HUES64 (cell line): ENCODE measurements at regions not wholly inside any gene's neighbourhood (a gene's known extent, or its start where the extent isn't known, plus 50 kb on each side); places are given as distances from the start of the nearest gene placed in this dataset.
A peak's percentile ranks its signal among the peaks of the same experiment; 100 is the strongest.
"Not testable (repeated sequence)": the region's sequence is repeated elsewhere in the genome, so short reads cannot be mapped to it uniquely, and the experiment has no call there.

Experiments
- H3K27ac ChIP-seq: 2 replicates; pipeline ENCODE4 v1.7.0; 2013; ENCODE audit warnings: low read depth, low read length, inconsistent platforms
- H3K27me3 ChIP-seq: 2 replicates; pipeline ENCODE4 v1.6.1; 2013; ENCODE audit warnings: mild to moderate bottlenecking, low read length; ENCODE audit not compliant: insufficient read depth
- H3K36me3 ChIP-seq: 2 replicates; pipeline ENCODE4 v1.6.1; 2013; ENCODE audit warnings: mild to moderate bottlenecking, low read length; ENCODE audit not compliant: insufficient read depth
- H3K4me1 ChIP-seq: 2 replicates; pipeline ENCODE4 v1.6.1; 2013; ENCODE audit warnings: mild to moderate bottlenecking, low read length, moderate library complexity; ENCODE audit not compliant: insufficient read depth
- H3K4me3 ChIP-seq: 2 replicates; pipeline ENCODE4 v1.5.1; 2013; ENCODE audit warnings: mild to moderate bottlenecking, low read length, moderate library complexity
- H3K9ac ChIP-seq: 2 replicates; pipeline ENCODE4 v1.6.1; 2013; ENCODE audit warnings: mild to moderate bottlenecking, low read depth, low read length
- H3K9me3 ChIP-seq: 2 replicates; pipeline ENCODE4 v1.6.1; 2013; ENCODE audit warnings: low read depth, low read length; ENCODE audit not compliant: insufficient read depth
- WGBS: fragments of 150-250, 120-280 bp; methylation state at CpG from one replicate; pipeline ENCODE4 v1.1.7; 2013; ENCODE audit warnings: missing lambda C conversion rate; 5-methylcytosine and 5-hydroxymethylcytosine counted together

DNA sequence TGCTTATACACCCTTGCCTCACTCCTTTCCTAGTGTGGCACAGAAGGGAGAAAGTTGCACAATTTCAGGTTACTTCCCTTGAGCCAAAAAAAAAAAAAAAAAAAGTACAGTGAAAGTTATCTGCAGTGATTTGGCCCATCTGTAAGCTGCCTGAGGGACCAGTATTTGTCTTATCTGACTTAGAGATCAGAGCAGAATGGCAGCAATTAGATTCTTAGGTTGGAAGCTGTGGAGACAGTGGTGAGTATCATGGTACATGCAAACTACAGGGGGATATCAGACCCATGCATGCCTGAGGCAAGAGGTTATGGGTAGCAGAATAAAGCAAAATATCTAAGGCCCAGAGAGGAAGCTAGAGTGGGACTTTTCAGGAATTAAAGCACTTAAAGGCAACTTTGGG, 1070.7 kb upstream of the NOVA1 start:
- no peaks in the 10 kb centered on the region; the same call in 1 of the 2 replicates for H3K36me3 ChIP-seq
- H3K27ac ChIP-seq: no peak overlapping the region
- no peaks in the 10 kb centered on the region for H3K4me1 ChIP-seq
- H3K9ac ChIP-seq: no peak overlapping the region
- no peaks in the 10 kb centered on the region for H3K27me3 ChIP-seq
- no peak overlapping the region for H3K4me3 ChIP-seq
- 0 out of 2 replicates have a peak, but pooled peaks cover 4% of the 10 kb centered on the region for H3K9me3 ChIP-seq

DNA sequence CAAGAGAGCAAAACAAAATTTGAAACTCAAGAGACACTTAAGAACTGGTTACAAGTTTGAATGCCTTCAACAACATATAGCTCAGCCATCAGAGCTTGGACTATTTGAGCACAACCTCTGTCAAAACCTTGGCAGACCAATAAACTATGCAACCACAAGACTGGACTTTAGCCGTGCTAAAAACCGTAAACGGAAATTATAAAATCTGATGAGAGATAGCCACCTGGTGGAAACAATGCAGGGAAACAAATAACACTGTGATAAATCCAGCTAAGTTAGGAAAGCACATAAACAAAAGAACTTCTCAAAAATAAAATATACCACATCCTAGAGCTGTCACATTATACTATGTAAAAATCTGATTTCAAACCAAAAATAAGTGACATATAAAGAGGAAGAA, 1074.2 kb upstream of the NOVA1 start:
- Histone ChIP-seq H3K9ac (peak overlapping the region; percentile 82; the same call in 1 of the 2 replicates), H3K4me3 (peak overlapping the region; percentile 62), H3K27ac (no peak overlapping the region), H3K27me3 (no peaks in the 10 kb centered on the region), H3K9me3 (no peaks in the 10 kb centered on the region), H3K4me1 (no peaks in the 10 kb centered on the region), H3K36me3 (no peaks in the 10 kb centered on the region; the same call in 1 of the 2 replicates)
- WGBS: 73% methylated on average over 3 of the region's 3 CpGs

DNA sequence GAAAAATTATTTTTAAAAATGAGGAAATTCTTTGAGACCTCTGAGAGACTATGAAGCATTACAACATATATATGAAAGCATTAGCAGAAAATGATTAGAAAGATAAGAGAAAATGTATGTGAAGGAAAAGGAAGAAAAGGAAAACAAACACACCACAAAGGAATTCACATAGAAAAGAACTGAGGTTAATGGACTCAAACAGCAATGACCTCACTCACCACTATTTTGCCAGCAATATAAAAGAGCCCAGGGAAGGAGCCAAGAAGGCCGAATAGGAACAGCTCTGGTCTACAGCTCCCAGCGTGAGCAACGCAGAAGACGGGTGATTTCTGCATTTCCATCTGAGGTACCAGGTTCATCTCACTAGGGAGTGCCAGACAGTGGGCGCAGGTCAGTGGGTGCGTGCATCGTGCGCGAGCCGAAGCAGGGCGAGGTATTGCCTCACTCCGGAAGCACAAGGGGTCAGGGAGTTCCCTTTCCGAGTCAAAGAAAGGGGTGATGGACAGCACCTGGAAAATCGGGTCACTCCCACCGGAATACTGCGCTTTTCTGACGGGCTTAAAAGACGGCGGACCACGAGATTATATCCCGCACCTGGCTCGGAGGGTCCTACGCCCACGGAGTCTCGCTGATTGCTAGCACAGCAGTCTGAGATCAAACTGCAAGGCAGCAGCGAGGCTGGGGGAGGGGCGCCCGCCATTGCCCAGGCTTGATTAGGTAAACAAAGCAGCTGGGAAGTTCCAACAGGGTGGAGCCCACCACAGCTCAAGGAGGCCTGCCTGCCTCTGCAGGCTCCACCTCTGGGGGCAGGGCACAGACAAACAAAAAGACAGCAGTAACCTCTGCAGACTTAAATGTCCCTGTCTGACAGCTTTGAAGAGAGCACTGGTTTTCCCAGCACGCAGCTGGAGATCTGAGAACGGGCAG, 1075.2 kb upstream of the NOVA1 start:
- not testable (repeated sequence) for H3K36me3 ChIP-seq, H3K9me3 ChIP-seq, H3K27me3 ChIP-seq, H3K4me1 ChIP-seq
- H3K27ac ChIP-seq: peak overlapping the region; percentile 37; the same call in 1 of the 2 replicates
- peak overlapping the region; percentile 82 for H3K9ac ChIP-seq
- WGBS: 22% methylated on average over 30 of the region's 30 CpGs
- peak overlapping the region; percentile 62 for H3K4me3 ChIP-seq

DNA sequence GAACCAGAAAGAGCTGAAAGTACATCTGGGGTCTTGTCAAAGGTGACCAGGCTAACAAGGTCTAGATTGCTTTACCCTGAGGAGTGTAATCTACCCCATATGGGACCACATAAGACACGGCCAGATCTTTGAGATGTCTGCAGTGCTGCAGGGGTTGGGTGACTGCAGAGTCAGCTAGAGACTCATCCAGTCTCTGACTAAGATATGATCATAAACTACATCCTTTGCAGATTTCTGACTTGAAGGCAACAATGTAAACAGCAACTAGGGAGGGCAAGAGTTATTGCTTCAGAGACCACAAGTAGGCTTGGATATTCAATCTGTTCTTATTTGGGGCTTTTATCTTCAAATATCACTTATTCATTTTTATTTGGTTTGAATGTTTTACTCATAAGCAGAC, 1080.5 kb upstream of the FOXG1 start:
- Histone ChIP-seq H3K27me3 (no peaks in the 10 kb centered on the region), H3K36me3 (no peaks in the 10 kb centered on the region), H3K9ac (no peak overlapping the region), H3K9me3 (no peaks in the 10 kb centered on the region), H3K4me1 (peaks cover 53% of the 10 kb centered on the region), H3K27ac (no peak overlapping the region), H3K4me3 (no peak overlapping the region)
- WGBS: 75% methylated on average over 1 of the region's 1 CpG

DNA sequence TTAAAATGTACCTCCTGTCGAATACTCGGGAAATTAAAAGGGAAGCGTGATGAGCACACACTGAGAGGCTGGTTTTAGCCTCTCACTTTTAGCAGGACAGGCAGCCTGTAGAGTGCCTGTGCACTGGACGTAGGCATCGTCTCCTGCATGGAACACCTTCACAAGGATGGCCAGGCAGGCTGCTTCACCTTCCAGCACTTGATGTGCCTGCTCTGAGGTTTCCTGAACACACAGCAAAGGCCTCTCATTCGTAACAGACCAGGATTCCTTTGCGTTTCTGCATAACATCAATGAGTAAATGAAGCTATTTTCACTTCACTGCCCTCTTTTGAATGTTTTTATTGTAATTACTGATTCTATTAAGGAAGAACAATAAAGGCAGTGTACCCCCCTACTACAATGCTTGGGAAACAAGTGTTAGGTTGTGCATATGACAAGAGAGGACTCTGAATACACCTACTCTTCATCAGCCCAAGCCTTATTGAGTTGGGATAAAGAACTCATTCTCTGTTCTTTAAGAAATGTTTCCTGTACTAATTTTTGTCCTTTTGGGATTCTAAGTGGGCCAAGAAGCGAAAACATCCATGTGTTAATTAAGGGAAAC, 1077.6 kb upstream of the FOXG1 start:
- H3K27ac ChIP-seq: peak overlapping the region; percentile 39; the same call in 1 of the 2 replicates
- H3K9ac ChIP-seq: no peak overlapping the region
- H3K27me3 ChIP-seq: no peaks in the 10 kb centered on the region
- H3K4me1 ChIP-seq: peaks cover 42% of the 10 kb centered on the region
- H3K36me3 ChIP-seq: no peaks in the 10 kb centered on the region
- no peak overlapping the region for H3K4me3 ChIP-seq
- 79% methylated on average over 8 of the region's 8 CpGs for WGBS
- no peaks in the 10 kb centered on the region for H3K9me3 ChIP-seq

DNA sequence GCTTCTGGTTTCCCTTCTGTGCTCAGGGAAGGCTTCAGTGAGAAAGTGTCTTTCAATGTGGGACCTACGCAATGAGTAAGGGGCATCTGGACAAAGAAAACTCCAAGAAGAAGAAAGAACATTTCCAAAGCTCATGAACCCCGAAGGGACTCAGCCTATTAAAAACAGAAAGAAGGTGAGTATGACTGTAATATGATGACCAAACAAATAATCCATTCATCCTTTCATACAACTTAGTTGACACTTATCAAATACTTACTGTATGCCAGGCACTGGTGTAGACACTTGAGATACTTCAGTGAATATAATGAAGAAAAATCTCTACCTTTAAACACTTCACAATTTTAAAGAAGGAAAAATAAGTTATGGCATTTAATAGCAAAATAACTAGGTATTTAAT, 1054.2 kb upstream of the FOXG1 start:
- WGBS: 91% methylated on average over 1 of the region's 2 CpGs
- H3K4me3 ChIP-seq: no peak overlapping the region
- no peaks in the 10 kb centered on the region for H3K4me1 ChIP-seq
- H3K36me3 ChIP-seq: no peaks in the 10 kb centered on the region
- H3K27ac ChIP-seq: no peak overlapping the region
- peaks cover 50% of the 10 kb centered on the region for H3K9me3 ChIP-seq
- no peaks in the 10 kb centered on the region for H3K27me3 ChIP-seq
- no peak overlapping the region for H3K9ac ChIP-seq

DNA sequence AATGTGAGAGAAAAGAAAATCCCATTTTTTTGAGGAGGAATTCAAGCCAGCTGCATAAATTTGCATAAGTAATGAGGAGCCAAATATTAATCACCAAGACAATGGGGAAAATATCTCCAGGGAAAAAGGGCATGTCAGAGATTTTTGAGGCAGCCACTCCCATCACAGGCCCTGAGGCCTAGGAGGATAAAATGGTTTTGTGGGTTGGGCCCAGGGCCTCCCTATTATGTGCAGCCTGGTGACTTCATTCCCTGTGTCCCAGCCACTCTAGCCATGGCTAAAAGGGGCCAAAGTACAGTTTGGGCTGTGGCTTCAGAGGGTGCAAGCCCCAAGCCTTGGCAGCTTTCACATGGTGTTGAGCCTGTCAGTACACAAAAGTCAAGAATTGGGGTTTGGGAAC, 1051.0 kb upstream of the FOXG1 start:
- H3K9me3 ChIP-seq: peaks cover 44% of the 10 kb centered on the region
- H3K4me1 ChIP-seq: no peaks in the 10 kb centered on the region
- H3K27me3 ChIP-seq: no peaks in the 10 kb centered on the region
- no peak overlapping the region for H3K9ac ChIP-seq
- H3K36me3 ChIP-seq: no peaks in the 10 kb centered on the region
- no peak overlapping the region for H3K27ac ChIP-seq
- no peak overlapping the region for H3K4me3 ChIP-seq

DNA sequence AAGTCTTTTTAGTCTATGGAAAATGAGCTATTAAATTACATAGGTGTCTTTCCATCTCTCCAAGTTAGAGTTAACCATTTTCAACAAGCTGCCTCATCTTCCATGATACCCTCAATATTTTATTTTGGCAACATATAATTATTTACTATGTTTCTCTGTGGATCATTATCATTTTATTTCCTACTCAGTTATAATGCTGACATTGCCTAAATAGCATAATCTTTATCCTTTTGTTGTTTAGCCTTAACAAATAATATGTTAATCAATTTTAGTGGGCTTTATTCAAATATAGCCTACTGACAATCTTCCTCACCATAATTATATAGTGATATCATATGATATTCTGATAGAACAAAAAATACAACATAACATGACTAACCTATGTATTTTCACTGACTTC, 1044.8 kb upstream of the FOXG1 start:
- Histone ChIP-seq H3K4me1 (peaks cover 12% of the 10 kb centered on the region), H3K36me3 (no peaks in the 10 kb centered on the region), H3K9ac (no peak overlapping the region), H3K27ac (no peak overlapping the region), H3K9me3 (peaks cover 8% of the 10 kb centered on the region), H3K27me3 (no peaks in the 10 kb centered on the region), H3K4me3 (no peak overlapping the region)

DNA sequence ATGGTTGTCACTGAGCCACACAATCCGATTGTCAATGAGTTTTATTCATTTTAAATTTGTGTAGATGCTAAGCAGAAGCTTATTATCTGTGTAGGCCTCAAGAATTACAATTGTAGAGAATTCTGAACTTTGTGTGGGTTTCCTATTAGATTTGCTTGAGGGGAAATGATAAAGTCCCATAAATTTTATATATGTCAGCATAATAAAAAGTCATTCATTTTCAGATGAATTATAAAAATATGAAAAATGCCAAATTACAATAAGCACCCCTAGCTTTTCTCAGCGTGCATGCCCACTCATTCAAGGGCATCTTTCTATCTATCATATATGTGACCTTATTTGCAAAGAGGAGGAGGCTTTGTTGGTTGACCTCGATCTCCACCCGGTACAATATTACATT, 1041.1 kb upstream of the FOXG1 start:
- no peaks in the 10 kb centered on the region for H3K27me3 ChIP-seq
- no peak overlapping the region for H3K4me3 ChIP-seq
- H3K27ac ChIP-seq: no peak overlapping the region
- no peaks in the 10 kb centered on the region for H3K9me3 ChIP-seq
- no peak overlapping the region for H3K9ac ChIP-seq
- H3K4me1 ChIP-seq: peaks cover 12% of the 10 kb centered on the region
- H3K36me3 ChIP-seq: no peaks in the 10 kb centered on the region
- WGBS: 94% methylated on average over 3 of the region's 4 CpGs

DNA sequence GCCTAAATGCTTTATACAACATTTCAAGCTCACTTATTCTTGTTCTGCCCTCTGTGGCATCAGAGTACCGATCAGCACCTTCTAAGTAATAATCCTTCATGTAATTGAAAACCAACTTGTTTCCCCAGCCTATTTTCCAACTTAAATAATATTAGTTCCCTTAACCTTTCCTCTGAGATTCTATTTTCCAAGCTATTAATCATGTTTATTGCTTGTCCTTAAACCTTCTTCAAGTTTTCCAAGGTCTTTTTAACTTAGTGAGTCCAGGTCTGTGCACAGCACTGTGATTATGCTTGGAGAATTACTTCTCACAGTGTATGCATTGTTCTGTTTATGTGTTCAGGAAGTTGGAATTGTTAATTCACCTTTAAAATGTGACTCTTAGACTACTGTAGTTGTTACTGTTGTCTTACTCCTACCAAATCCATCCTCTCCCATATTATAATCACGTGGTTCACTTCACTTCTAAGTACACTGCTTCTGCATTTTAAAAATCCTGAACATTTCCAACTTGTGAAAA, 1039.3 kb upstream of the FOXG1 start:
- no peak overlapping the region for H3K27ac ChIP-seq
- H3K4me1 ChIP-seq: peaks cover 12% of the 10 kb centered on the region
- H3K9ac ChIP-seq: no peak overlapping the region
- H3K9me3 ChIP-seq: no peaks in the 10 kb centered on the region
- 89% methylated on average over 2 of the region's 2 CpGs for WGBS
- H3K36me3 ChIP-seq: no peaks in the 10 kb centered on the region
- no peak overlapping the region for H3K4me3 ChIP-seq
- no peaks in the 10 kb centered on the region for H3K27me3 ChIP-seq

DNA sequence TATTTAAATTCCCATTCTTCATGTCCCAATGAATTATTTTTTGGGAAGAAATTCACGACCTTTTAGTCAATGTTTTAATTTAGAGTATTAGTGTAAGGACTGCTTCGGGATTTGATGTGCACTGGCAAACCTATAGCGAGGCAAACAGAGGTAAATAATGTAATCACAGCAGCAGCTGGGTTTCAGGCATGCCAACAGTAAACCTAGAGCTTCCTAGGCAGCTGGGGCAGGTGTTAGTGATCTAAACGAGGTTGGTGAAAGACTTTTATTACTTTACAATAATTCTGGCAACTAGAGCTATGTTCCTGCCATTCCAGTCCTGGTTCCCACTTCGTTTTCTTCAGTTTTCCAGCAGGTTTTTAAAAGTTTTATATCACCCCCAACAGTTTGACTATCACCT, 1036.4 kb upstream of the FOXG1 start:
- no peaks in the 10 kb centered on the region for H3K36me3 ChIP-seq
- 76% methylated on average over 5 of the region's 5 CpGs for WGBS

More for the DNA sequence above, 1036.4 kb upstream of the FOXG1 start:
- no peak overlapping the region for H3K4me3 ChIP-seq
- no peak overlapping the region for H3K9ac ChIP-seq
- no peak overlapping the region for H3K27ac ChIP-seq
- no peaks in the 10 kb centered on the region for H3K27me3 ChIP-seq
- no peaks in the 10 kb centered on the region for H3K4me1 ChIP-seq
- no peaks in the 10 kb centered on the region for H3K9me3 ChIP-seq
